Epidermal melanocyte (primary cell): ENCODE measurements at regions not wholly inside any gene's neighbourhood (a gene's known extent, or its start where the extent isn't known, plus 50 kb on each side); places are given as distances from the start of the nearest gene placed in this dataset.
"Not testable (repeated sequence)": the region's sequence is repeated elsewhere in the genome, so short reads cannot be mapped to it uniquely, and the experiment has no call there.

Experiments used
- DNase-seq: peaks from one replicate; pipeline ENCODE4 v3.0.0; 2011; ENCODE audit warnings: low spot score; ENCODE audit not compliant: insufficient read length

DNA sequence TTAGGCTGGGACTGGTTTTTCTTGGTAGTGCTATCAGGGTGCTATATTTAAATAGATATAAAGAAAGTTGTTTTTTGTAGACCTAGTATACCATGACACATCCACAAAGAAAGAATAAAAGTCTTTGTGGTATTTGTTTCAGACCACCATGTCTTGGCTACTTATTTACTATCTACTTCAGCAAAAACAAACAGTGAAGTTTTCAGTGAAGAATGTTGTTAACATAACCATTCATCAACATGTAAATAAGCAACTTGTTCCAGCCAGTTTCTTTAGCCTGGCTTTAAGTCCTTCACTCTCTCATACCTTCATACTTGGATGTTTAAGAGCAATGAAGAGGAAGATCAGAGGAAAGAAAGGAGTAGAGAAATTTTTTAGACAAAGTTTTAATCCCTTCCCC lies 624.1 kb downstream of the CD109 start:
- no peak for DNase-seq

DNA sequence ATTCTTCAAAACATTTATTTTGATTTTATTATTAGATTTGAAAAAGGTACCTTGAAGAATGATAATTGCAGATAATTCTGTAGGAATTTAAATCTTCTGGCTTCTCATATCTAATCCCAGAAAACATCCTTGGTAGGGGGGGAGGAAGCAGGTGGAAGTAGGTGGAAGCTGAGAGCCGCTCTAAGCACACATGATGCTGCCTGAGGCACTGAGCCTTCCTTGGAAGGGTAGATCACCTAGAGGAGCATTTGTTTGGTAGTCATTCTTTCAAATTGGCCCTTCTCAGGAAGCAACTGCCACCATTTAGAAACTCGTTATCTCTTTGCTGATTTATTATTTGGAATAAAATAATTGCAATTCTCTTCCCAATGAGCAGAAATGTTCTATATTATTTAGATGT lies 623.3 kb downstream of the CD109 start:
- DNase-seq: no peak

DNA sequence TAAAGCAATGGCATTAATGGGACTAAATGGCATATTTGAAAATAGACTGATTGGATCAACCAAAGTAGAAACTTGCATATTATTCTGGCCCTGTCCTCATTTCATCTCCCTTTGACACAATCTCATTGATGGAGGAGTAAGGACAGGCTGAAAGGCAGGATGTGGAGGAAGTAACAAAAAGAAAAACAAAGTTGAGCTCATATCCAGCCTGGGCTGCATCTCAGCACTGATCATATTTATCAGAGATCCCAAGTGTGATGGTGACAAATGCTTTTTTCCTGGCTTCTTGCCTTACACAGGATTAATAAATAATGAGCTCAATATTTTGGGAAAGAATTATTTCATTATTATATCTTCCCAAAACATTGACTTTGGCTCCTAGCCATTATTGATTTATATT lies 622.7 kb downstream of the CD109 start:
- no peak for DNase-seq

DNA sequence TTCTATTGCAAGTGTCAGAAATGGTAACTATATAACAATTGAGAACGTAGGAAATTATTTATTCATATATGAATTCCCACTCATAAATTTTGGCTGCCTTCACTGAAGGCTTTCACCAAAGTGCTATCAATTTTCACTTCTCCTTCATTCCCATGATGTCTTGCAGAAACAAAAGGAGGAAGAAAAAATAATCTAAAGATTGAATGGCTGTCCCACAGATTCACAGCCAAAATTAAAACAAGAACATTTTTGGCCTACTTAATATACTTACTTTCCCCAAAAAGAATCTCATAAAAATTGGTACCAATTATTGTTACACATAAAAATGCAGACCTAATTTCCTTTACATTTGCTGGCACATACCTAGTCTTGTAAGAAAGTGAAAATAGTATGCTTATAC lies 616.1 kb downstream of the CD109 start:
- no peak for DNase-seq

DNA sequence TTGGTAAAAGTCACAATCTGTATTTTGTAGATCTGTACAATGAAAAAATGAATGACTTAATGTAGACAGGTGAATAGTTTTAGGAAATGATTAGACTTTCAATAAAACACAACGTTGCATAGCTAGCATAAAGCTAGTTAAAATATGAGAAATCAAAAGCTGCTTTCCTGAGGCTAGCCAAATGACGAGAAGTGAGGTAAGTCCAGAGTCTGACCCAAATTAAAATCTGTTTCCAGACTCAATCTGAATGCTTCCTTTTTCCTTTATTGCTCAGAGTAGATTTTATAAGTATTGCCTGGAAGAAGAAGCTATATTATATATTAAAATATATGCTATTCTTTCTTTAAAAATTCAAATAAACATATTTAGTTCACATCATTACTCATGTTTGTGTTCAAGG lies 615.4 kb downstream of the CD109 start:
- no peak for DNase-seq

- no peak for DNase-seq
These were observed 593.9 kb downstream of the CD109 start for GRCh38 chr6:74289884-74290283.

DNA sequence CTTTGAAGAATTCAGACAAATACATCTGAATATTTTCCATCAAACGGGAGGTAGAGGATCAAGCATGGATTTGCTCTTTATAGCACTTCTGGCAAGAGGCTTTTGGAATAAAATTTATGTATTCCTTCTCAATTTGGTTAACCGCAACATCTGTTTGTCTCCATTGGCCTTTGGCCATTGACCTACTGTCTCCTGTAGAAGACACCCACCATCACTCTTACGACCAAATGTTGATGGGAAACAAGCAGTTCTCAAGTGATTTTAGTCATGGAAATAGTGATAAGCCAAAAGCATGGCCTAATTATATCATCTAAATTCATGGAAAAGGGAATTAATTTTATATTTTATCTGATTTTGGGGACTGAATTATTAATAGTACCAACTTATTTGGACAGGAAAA lies 591.9 kb downstream of the CD109 start:
- DNase-seq: no peak

DNA sequence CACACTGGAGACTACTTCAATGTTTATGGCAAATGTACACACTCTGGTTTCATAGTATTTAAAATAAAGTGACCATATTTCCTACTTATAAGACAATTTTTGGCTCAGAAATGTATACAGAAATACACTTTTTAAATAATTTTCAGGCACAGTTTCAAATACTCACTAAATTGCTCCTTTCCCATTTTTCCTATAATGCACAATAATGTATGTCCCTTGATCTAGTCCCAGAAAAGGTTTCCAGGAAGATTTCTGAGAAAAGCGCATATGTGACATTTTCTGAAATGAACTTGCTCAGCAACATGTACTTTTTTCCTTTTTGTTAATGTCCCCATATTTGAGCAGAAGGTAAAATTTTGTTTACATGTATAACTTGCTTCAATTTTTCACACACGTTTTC lies 591.4 kb downstream of the CD109 start:
- no peak for DNase-seq

DNA sequence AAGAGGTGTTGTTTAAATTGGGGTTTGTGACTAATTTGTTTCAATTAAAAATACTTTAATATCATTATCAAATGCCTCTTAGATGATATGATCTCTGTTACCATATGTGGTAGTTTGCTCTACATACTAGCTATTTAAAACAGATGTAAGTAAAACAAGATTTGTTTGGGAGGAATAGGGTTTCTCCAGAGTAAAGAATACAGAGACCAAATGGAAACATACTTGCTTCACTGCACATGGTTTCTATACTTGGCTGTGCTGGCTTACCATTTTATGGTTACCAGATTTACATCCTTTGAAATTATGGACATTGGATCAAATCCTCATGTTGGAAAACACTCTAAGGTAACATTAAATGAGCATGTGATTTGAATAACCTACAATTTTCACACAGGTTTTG lies 588.3 kb downstream of the CD109 start:
- DNase-seq: no peak

DNA sequence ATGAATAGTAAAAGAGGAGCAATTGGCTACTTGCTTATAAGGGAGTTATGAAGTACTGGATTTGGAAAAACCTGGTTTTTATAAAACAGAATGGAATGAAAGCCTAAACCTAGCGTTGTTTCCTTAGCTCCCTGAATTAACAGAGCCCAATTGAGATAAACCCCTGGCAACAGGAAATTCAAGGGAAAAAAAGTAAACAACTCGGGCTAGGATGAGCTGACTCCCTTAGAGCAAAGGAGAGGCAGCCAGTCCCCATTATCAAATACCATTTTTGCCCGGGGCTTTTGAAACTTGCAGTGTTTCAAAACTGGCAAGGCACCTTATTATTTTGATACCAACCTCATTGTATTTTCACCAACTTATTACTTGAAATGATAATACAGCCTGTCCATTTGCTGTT lies 587.5 kb downstream of the CD109 start:
- no peak for DNase-seq

DNA sequence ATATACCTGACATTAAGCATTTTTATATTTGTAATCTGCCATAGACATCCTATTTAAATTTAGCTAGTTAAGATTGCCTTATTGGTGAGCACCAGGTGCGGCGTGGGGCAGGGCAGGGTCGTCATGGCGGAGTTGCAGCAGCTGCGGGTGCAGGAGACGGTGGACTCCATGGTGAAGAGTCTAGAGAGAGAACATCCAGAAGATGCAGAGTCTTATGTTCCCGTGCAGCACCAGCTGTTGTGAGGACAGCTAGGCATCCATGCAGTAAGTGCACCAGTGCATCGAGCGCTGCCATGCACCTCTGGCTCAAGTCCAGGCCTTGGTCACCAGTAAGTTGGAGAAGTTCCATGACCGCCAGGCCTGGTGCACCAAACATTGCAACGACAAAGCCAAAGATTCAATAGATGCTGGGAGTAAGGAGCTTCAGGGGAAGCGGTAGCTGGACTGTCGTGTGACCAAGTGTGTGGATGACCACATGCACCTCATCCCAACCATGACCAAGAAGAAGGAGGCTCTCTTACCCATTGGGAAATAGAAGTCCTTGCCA lies 586.2 kb downstream of the CD109 start:
- no peak for DNase-seq

DNA sequence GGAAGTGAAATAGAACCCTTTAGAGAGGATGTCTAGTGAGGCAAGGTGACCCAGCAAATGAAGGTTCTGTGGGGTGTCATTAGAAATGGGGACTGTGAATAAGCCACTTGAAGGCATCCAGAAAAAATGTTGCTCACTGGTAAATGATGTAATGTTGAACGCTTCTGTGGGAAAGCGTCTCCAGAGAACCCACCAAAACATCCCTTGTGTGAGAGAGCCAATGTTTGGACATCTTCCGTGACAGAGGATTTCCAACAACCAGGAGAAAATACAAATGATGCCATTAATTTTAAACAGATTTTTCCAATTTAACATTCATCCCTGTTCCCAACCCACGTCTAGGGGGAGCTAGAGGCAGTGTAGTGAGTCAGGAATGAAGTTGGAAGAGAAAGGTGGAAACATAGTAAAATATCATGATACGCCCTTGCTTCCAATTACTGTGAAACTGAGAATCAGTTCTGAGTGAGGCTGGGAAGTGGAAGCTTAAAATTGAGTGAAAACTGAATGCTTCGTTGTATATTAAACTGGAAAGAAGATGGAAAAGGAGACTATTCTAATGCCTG lies 584.2 kb downstream of the CD109 start:
- no peak for DNase-seq

DNA sequence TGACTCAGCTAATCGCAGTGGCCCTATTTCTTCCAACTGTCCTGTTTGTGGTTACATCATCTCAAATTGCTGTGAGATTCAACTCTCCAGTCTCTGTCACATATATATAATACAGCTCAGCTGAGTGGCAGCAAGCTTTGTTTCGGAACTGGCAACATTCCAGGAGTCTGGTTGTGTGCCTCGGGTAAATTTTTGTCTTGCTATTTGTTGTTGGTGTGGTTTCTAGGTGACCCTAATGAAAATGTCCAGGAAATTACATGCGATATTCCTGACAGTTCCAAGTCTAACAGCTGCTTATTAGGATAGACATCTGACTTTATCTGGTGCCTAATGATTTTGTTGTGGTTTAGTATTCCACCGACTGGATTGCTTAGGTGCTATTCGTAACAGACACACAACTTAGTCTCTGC lies 581.8 kb downstream of the CD109 start:
- no peak for DNase-seq

DNA sequence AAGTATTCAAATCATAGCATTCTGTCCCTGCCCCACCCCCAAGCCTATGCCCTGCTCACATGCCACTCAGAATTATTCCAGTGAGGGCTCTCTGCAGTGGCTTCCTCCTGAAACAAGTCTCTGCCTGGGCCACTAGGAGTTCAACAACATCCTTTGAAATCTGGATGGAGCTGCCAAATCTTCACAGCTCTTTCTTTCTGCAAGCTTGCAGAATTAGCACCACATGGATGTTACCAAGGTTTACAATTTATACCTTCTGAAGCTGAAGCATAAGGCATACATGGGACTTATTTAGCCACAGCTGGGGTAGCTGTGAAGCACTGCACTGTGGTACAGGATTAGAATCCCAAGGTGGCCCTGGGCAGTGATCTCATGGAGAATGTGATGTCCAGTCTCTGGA lies 577.5 kb downstream of the CD109 start:
- no peak for DNase-seq

DNA sequence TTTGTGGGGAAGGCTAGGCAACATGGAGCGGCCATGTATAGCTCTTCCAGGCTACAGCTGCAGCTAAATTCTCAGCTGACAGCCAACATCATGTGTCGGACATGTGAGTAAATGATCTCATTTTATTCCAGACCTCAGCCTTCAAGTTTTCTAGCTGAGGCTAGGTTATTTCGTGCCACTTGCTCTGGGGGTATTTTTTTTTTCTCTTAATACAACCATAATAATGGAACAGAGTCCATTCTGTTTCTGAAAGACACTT lies 573.5 kb downstream of the CD109 start:
- DNase-seq: no peak

GRCh38 chr6:74268815-74269599 lies 573.0 kb downstream of the CD109 start:
- DNase-seq: no peak

DNA sequence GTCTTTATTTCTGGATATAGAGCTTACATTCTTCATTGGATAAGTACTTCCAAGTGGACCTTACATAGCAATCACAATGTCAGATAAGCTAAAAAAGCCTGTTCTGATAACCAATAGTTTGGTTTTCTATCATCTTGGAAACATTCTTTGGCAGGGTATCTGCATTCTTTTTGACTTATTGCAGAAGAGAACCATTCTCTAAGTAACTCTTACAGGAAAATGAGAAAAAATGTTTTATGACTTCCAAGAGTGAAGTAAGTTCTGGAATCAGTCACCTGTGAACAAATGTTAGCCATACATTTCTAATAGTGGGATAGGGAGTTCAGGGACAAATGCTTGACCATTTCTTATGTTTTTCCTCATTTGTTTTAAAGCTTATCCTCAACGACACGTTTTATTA lies 564.0 kb downstream of the CD109 start:
- DNase-seq: no peak

GRCh38 chr6:74256781-74257180 lies 560.8 kb downstream of the CD109 start:
- DNase-seq: no peak

DNA sequence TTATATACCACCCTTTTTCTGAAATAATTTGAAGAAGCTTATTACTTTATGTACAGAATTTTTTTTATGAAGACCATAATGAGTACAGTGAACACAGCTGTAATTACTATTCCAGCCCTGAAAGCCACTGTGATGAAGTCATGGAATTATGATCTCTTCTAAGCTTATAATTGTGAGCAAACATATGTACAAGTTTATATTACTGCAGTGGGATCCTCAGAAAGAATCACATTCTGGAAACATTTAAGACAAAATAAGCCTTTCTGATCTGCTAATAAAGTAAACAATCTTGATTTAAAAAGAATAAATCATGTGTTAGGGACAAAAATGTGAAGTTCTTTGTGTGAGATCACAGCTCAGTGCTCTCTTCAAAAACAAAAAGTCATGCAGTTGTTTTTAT lies 560.4 kb downstream of the CD109 start:
- no peak for DNase-seq

DNA sequence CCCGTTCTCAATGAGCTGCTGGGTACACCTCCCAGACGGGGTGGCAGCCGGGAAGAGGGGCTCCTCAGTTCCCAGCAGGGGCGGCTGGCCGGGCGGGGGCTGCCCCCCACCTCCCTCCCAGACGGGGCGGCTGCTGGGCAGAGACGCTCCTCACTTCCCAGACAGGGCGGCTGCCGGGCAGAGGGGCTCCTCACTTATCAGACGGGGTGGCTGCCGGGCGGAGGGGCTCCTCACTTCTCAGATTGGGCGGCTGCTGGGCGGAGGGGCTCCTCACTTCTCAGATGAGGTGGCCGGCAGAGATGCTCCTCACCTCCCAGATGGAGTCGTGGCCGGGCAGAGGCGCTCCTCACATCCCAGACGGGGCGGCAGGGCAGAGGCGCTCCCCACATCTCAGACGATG lies 559.0 kb downstream of the CD109 start:
- not testable (repeated sequence) for DNase-seq

DNA sequence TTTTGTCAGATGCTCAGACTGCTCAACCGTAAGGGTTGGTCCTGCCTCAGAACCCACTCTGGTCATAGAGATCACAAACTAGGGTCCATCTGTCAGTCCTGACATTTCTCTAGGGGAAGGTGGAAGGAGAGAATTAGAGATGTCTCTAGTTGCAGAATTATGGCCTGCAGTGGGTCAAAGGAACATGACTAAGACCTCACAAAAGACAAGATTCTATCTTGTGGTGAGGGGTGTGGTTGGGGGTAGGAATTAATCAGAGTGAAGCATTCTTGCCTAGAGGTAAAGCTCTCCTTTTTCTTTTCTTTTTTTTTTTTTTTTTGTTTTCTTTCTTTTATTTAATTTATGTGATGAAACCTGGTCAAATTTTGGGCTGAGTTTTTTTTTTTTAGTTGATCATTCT lies 558.1 kb downstream of the CD109 start:
- DNase-seq: not testable (repeated sequence)

DNA sequence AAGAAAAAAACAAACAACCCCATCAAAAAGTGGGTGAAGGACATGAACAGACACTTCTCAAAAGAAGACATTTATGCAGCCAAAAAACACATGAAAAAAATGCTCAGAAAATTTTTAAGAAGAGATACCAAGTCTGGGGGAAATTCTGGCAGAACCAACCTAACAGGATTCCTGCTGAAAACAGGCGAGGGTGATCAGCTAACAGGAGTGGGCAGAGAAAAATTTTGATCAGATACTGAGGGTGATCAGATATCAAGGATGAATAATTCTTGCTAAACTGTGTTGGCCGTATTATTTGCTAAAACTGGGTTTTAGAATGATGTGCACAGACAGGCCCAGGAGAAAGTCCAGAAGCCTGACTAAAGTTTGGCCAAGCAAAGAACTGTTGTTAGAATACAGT lies 557.3 kb downstream of the CD109 start:
- DNase-seq: no peak

DNA sequence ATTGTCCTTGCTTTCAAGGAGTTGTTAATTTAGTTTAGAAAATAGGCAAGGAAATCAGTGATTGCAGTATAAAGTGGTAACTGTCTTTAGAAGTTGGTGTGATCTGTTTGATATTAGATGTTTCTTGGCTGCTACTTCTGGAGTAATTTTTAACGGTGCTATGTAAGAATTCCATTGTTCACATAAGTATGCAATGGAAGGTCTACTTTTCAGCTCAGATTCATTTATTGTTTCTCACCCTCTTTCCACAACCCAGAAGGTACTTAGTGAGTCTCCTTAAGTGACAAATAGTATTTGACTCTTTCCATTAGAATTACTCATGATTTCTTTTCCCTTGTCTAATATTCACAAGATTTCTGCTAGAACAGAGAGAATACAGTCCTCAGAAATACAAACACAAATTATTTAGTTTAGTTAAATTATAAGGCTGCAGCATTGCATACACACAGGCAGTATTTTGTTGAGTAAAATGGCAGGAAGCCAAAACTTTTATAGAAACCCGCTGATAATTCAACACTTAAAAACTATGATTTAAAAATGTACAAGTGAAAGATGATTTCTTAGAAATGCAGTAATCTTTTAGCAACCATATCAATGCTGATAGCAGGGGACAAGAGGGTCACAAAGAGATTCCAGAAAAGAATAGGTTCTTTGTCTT lies 554.3 kb downstream of the CD109 start:
- no peak for DNase-seq
